ENCODE measurements at regions not wholly inside any gene's neighbourhood (a gene's known extent, or its start where the extent isn't known, plus 50 kb on each side); places are given as distances from the start of the nearest gene placed in this dataset.

DNA sequence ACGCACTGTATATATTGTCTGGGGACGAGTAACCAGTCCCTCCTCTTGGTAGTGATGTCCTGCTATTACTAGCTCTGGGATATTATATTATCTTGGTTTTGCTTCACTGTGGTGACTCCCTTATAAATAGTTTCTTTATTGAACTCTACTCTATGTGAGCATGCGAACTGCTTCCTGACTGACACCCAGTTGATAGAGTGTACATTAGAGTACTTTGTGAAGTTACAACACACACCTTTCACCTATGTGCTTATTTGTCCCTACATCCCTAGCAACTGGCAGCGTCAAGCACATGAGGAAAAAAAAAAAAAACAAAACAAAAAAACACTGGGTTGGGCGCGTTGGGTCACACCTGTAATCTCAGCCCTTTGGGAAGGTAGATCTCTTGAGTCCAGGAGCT is 67.3 kb upstream of the TENT5A start:
- TF ChIP-seq, protein P1, sequence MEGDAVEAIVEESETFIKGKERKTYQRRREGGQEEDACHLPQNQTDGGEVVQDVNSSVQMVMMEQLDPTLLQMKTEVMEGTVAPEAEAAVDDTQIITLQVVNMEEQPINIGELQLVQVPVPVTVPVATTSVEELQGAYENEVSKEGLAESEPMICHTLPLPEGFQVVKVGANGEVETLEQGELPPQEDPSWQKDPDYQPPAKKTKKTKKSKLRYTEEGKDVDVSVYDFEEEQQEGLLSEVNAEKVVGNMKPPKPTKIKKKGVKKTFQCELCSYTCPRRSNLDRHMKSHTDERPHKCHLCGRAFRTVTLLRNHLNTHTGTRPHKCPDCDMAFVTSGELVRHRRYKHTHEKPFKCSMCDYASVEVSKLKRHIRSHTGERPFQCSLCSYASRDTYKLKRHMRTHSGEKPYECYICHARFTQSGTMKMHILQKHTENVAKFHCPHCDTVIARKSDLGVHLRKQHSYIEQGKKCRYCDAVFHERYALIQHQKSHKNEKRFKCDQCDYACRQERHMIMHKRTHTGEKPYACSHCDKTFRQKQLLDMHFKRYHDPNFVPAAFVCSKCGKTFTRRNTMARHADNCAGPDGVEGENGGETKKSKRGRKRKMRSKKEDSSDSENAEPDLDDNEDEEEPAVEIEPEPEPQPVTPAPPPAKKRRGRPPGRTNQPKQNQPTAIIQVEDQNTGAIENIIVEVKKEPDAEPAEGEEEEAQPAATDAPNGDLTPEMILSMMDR (IDR thresholded peaks at IDR 0.05): no peak
- TF ChIP-seq POLR2A (IDR thresholded peaks at IDR 0.05): no peak

Measured in upper lobe of left lung (tissue), 4 donors.